ENCODE measurements at regions not wholly inside any gene's neighbourhood (a gene's known extent, or its start where the extent isn't known, plus 50 kb on each side); places are given as distances from the start of the nearest gene placed in this dataset.

GRCh38 chr6:105869835-105870440 lies 216.2 kb upstream of the PRDM1 start:
- TF ChIP-seq EZH2 (IDR thresholded peaks at IDR 0.05; ENCODE audit: borderline replicate concordance, insufficient read depth, low read depth, low read length, poor library complexity, severe bottlenecking) = no peak
- no peak for TF ChIP-seq CTCF (IDR thresholded peaks at IDR 0.05)
